HepG2 (cell line): ENCODE measurements at regions not wholly inside any gene's neighbourhood (a gene's known extent, or its start where the extent isn't known, plus 50 kb on each side); places are given as distances from the start of the nearest gene placed in this dataset.
A peak's percentile ranks its signal among the peaks of the same experiment; 100 is the strongest.

ENCODE experiments used
- ATAC-seq: fragments of 200-7000 bp; cut with Tn5 transposase; 3 replicates; pipeline ENCODE4 v1.9.1; 2020; ENCODE audit warnings: mild to moderate bottlenecking, moderate library complexity
- BruUV-seq: library from RNA; stranded (reverse); fragments of 400-500 nt; replicated peaks from 2 replicates; lab custom pipeline; 2021; lab: Mats Ljungman, UMichigan
- CTCF ChIA-PET: fragments of 300-600 bp; formaldehyde crosslinking; extraction: SDS; loops from one replicate; lab custom pipeline; 2021; ENCODE audit warnings: low total read pairs, inconsistent platforms, low intra/inter-chr PET ratio; lab: Yijun Ruan, JAX
- POLR2A ChIA-PET: fragments of 350-600 bp; sonication (Branson Sonifier 250); formaldehyde crosslinking; loops from one replicate; lab custom pipeline; 2020; ENCODE audit warnings: antibody characterized with exemption, inconsistent platforms; lab: Yijun Ruan, JAX
- DNase-seq: peaks from one replicate; pipeline ENCODE4 v3.0.0-alpha.2; 2015; ENCODE audit warnings: low spot score
- FAIRE-seq: peaks from 3 replicates; lab custom pipeline; 2011; peaks lifted over from hg19 to GRCh38; lab: Jason Lieb, UNC
- H2AFZ ChIP-seq: one replicate; pipeline ENCODE4 v1.6.1; 2011; ENCODE audit warnings: low read length, inconsistent platforms
- H3K27ac ChIP-seq: fragments of 300-600 bp; 3 replicates; pipeline ENCODE4 v1.8.0; 2011; ENCODE audit warnings: mixed run types, mild to moderate bottlenecking, mixed read lengths, low read length, inconsistent platforms; ENCODE audit not compliant: insufficient read depth; ENCODE audit errors: extremely low read length
- H3K27me3 ChIP-seq, 2 experiments: fragments of 200-600 bp in 1 of 2; 2 replicates in 1 of 2; 3 replicates in 1 of 2; pipeline versions ENCODE4 v1.6.0 to v1.8.0; 2011; ENCODE audit warnings: low read length in 2 of 2, mild to moderate bottlenecking in 2 of 2, moderate library complexity in 2 of 2, inconsistent platforms in 1 of 2; ENCODE audit not compliant: insufficient read depth in 2 of 2, control insufficient read depth in 1 of 2
- H3K36me3 ChIP-seq, 2 experiments: fragments of 200-600 bp in 1 of 2; replicated peaks in 1 of 2; 2 replicates in 1 of 2; 3 replicates in 1 of 2; pipeline versions ENCODE4 v1.5.1 to v1.8.0; 2011; ENCODE audit warnings: low read length in 2 of 2, inconsistent platforms in 1 of 2; ENCODE audit not compliant: insufficient read depth in 2 of 2, control insufficient read depth in 1 of 2
- H3K4me1 ChIP-seq: 2 replicates; pipeline ENCODE4 v1.5.1; 2012; ENCODE audit warnings: low read length, inconsistent platforms; ENCODE audit not compliant: insufficient read depth
- H3K4me2 ChIP-seq: 2 replicates; pipeline ENCODE4 v1.6.0; 2011; ENCODE audit warnings: low read depth, low read length, inconsistent platforms
- H3K4me3 ChIP-seq, 3 experiments: fragments of 200-600 bp in 1 of 3; sonication (generic), shearing (Covaris generic) in 1 of 3; replicated peaks in 1 of 3; 2 replicates each; pipeline ENCODE4 v1.5.1; 2011 to 2016; ENCODE audit warnings: low read length in 3 of 3, inconsistent platforms in 2 of 3, low read depth in 2 of 3, mild to moderate bottlenecking in 2 of 3, control low read depth in 1 of 3, mixed read lengths in 1 of 3; ENCODE audit not compliant: insufficient read depth in 1 of 3
- H3K79me2 ChIP-seq: one replicate; pipeline ENCODE4 v1.6.1; 2011; ENCODE audit warnings: low read length, inconsistent platforms; ENCODE audit not compliant: insufficient read depth
- H3K9ac ChIP-seq: 2 replicates; pipeline ENCODE4 v1.6.0; 2011; ENCODE audit warnings: mild to moderate bottlenecking, low read depth, low read length, inconsistent platforms; ENCODE audit not compliant: insufficient read depth
- H3K9me3 ChIP-seq: 2 replicates; pipeline ENCODE4 v1.5.1; 2012; ENCODE audit warnings: mild to moderate bottlenecking, low read length
- H4K20me1 ChIP-seq: 2 replicates; pipeline ENCODE4 v1.6.0; 2011; ENCODE audit warnings: inconsistent platforms, mild to moderate bottlenecking, low read length, moderate library complexity; ENCODE audit not compliant: insufficient read depth
- CREM ChIP-seq, 2 experiments: sonication (generic) in 1 of 2; formaldehyde crosslinking in 1 of 2; IDR thresholded peaks; 2 replicates each; pipeline versions ENCODE4 v1.4.0 to v1.6.1; 2016 to 2020; ENCODE audit warnings: antibody characterized with exemption in 1 of 2, mild to moderate bottlenecking in 1 of 2, missing genetic modification reagents in 1 of 2
- FOXA1 ChIP-seq, 2 experiments: fragments of 450-650 bp in 1 of 2; sonication (generic) in 1 of 2; formaldehyde crosslinking in 1 of 2; IDR thresholded peaks; 2 replicates each; pipeline versions ENCODE4 v1.4.0 to v1.6.1; 2016 to 2020; ENCODE audit warnings: missing genetic modification reagents in 1 of 2
- HMG20A ChIP-seq: IDR thresholded peaks from 2 replicates; pipeline ENCODE4 v1.6.1; 2016; ENCODE audit warnings: borderline replicate concordance
- HNRNPUL1 ChIP-seq: fragments of 200-400 bp; formaldehyde crosslinking; IDR thresholded peaks from 2 replicates; pipeline ENCODE4 v1.6.1; 2017; ENCODE audit warnings: low read depth, mild to moderate bottlenecking, low read length, moderate library complexity
- JUN ChIP-seq: sonication (generic); formaldehyde crosslinking; IDR thresholded peaks from 2 replicates; pipeline ENCODE4 v1.4.0; 2020; ENCODE audit warnings: mild to moderate bottlenecking, missing genetic modification reagents
- SAP130 ChIP-seq: IDR thresholded peaks from 2 replicates; pipeline ENCODE4 v1.6.1; 2016; ENCODE audit warnings: low read depth
- U2AF2 ChIP-seq: fragments of 200-400 bp; formaldehyde crosslinking; IDR thresholded peaks from 2 replicates; pipeline ENCODE4 v1.6.1; 2017; ENCODE audit warnings: low read depth, mild to moderate bottlenecking, low read length
- ZMAT5 ChIP-seq: sonication (generic); formaldehyde crosslinking; IDR thresholded peaks from 2 replicates; pipeline ENCODE4 v1.5.0; 2020; ENCODE audit warnings: mild to moderate bottlenecking, low read depth, missing genetic modification reagents, borderline replicate concordance
- ZNF138 ChIP-seq: sonication (generic); formaldehyde crosslinking; IDR thresholded peaks from 2 replicates; pipeline ENCODE4 v1.5.0; 2020; ENCODE audit warnings: mild to moderate bottlenecking, low read depth, missing genetic modification reagents
- ZNF160 ChIP-seq: sonication (generic); formaldehyde crosslinking; IDR thresholded peaks from 2 replicates; pipeline ENCODE4 v1.8.0; 2022; ENCODE audit warnings: mild to moderate bottlenecking, inconsistent platforms, missing genetic modification reagents
- ZNF260 ChIP-seq: sonication (generic); formaldehyde crosslinking; IDR thresholded peaks from 2 replicates; pipeline ENCODE4 v1.4.0; 2020; ENCODE audit warnings: missing genetic modification reagents, low read depth, mild to moderate bottlenecking, borderline replicate concordance
- ZNF3 ChIP-seq: IDR thresholded peaks from 2 replicates; pipeline ENCODE4 v1.7.0; 2017; ENCODE audit warnings: inconsistent platforms
- ZNF326 ChIP-seq: sonication (generic); formaldehyde crosslinking; IDR thresholded peaks from 2 replicates; pipeline ENCODE4 v1.4.0; 2020; ENCODE audit warnings: missing genetic modification reagents, borderline replicate concordance
- ZNF382 ChIP-seq: sonication (generic); formaldehyde crosslinking; IDR thresholded peaks from 2 replicates; pipeline ENCODE4 v1.5.0; 2020; ENCODE audit warnings: missing genetic modification reagents, mild to moderate bottlenecking, borderline replicate concordance
- ZNF557 ChIP-seq: sonication (generic); formaldehyde crosslinking; IDR thresholded peaks from 2 replicates; pipeline ENCODE4 v1.4.0; 2020; ENCODE audit warnings: missing genetic modification reagents
- WGBS: methylation state at CpG from one replicate; pipeline ENCODE4 v1.1.6; 2017; ENCODE audit warnings: low lambda C conversion rate; 5-methylcytosine and 5-hydroxymethylcytosine counted together
- in situ Hi-C: cut with HindIII; loops from 2 replicates; pipeline ENCODE4 v1.10.0; 2017; ENCODE audit warnings: low pct_unique_long_range_greater_than_20kb; ENCODE audit not compliant: extremely low pct_ligation_motif_present
- intact Hi-C: fragments of 100-400 bp; cut with micrococcal nuclease; formaldehyde crosslinking; loops from one replicate; pipeline ENCODE4 v1.10.0; 2022; ENCODE audit not compliant: unreplicated experiment

GRCh38 chr10:124174673-124175645 lies 81.6 kb upstream of the CHST15 start:
- no peak overlapping the region for H3K4me3 ChIP-seq

DNA sequence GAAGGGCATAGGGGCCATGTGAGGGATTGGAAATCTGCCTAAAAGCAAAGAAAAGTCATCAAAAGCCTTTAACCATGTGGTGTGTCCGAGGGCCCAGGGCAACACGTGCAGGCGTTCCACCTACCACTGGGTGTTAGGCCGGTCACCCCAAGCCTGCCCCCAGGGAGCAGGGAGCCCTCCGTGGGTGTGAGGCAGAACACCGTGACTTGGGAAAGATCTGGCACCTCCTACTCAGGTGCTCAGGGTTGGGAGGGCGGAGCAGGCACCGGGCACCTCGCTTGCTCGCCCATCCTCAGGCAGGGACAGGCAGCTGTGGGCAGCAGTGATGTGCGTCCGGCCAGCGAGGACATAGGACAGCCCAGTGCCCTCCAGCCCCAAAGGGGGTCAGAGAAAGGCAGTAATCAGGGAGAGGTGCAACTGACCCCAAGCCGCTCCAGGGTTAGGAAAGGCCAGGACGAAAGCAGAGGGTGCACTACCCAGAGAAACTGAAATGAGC lies 80.7 kb upstream of the CHST15 start:
- Histone ChIP-seq H3K27ac (no peak overlapping the region), H3K4me2 (no peak overlapping the region), H3K9ac (no peak overlapping the region), H3K9me3 (no peaks in the 10 kb centered on the region), H3K4me1 (no peaks in the 10 kb centered on the region), H4K20me1 (no peaks in the 10 kb centered on the region), H3K4me3 (no peak overlapping the region), H3K27me3 (peaks cover 17 to 42% of the 10 kb centered on the region in 2 experiments), H3K79me2 (no peaks in the 10 kb centered on the region), H2AFZ (no peak overlapping the region), H3K36me3 (no peaks in the 10 kb centered on the region)
- no peak for FAIRE-seq
- ChIA-PET CTCF (no interaction called here), POLR2A (no interaction called here)
- BruUV-seq = no TSS peak
- intact Hi-C loops = no loop called here
- no peak for DNase-seq
- 39% methylated on average over 8 of the region's 15 CpGs for WGBS
- no peak for ATAC-seq
- TF ChIP-seq ZNF160 (CRISPR knock-in tag) (peak; percentile 74; the same call in 1 of the 2 replicates), ZNF382 (CRISPR knock-in tag) (no peak)
- in situ Hi-C loops = no loop called here

More at GRCh38 chr10:124174673-124175645, 81.6 kb upstream of the CHST15 start:
- ATAC-seq = no peak
- H3K9me3 ChIP-seq = no peaks in the 10 kb centered on the region
- no peak overlapping the region for H3K9ac ChIP-seq
- H2AFZ ChIP-seq = no peak overlapping the region
- TF ChIP-seq JUN = no peak
- TF ChIP-seq FOXA1 (IDR thresholded peaks at IDR 0.05) = no peak
- TF ChIP-seq FOXA1 (CRISPR knock-in tag; IDR thresholded peaks at IDR 0.05) = no peak
- TF ChIP-seq HNRNPUL1 = no peak
- no peak for TF ChIP-seq HMG20A
- TF ChIP-seq ZMAT5 (CRISPR knock-in tag) = no peak
- TF ChIP-seq ZNF557 (CRISPR knock-in tag) = no peak
- TF ChIP-seq SAP130 (CRISPR knock-in tag) = no peak
- TF ChIP-seq U2AF2 = no peak
- TF ChIP-seq ZNF260 (CRISPR knock-in tag) = no peak
- TF ChIP-seq ZNF138 (CRISPR knock-in tag) = no peak
- no peak for TF ChIP-seq ZNF326
- no peak for TF ChIP-seq ZNF3 (CRISPR knock-in tag)
- no peak for TF ChIP-seq CREM (IDR thresholded peaks at IDR 0.05)
- TF ChIP-seq CREM (CRISPR knock-in tag; IDR thresholded peaks at IDR 0.05) = no peak
- 13% methylated on average over 6 of the region's 10 CpGs for WGBS
- in situ Hi-C loops (no loop called here), intact Hi-C loops (no loop called here)
- H3K4me1 ChIP-seq = no peaks in the 10 kb centered on the region
- H3K36me3 ChIP-seq = no peaks in the 10 kb centered on the region
- H3K27me3 ChIP-seq = peaks cover 17 to 42% of the 10 kb centered on the region in 2 experiments
- H3K4me2 ChIP-seq = no peak overlapping the region
- ChIA-PET POLR2A (no interaction called here), CTCF (no interaction called here)
- H4K20me1 ChIP-seq = no peaks in the 10 kb centered on the region
- BruUV-seq = no TSS peak
- no peak for FAIRE-seq
- no peaks in the 10 kb centered on the region for H3K79me2 ChIP-seq
- no peak overlapping the region for H3K27ac ChIP-seq
- DNase-seq = no peak
